SK-N-SH (cell line): ENCODE measurements at regions not wholly inside any gene's neighbourhood (a gene's known extent, or its start where the extent isn't known, plus 50 kb on each side); places are given as distances from the start of the nearest gene placed in this dataset.

Experiments
- CTCF ChIA-PET: fragments of 300-600, 350-600 bp; formaldehyde crosslinking; extraction: SDS; loops from one replicate; lab custom pipeline; 2021; lab: Yijun Ruan, JAX
- POLR2A ChIA-PET: fragments of 350-600 bp; sonication (Branson Sonifier 250); formaldehyde crosslinking; extraction: SDS; loops from one replicate; lab custom pipeline; 2020; ENCODE audit warnings: antibody characterized with exemption, inconsistent platforms; lab: Yijun Ruan, JAX
- DNase-seq: peaks from one replicate; pipeline ENCODE4 v3.0.0; 2012
- H2AFZ ChIP-seq: fragments of 200-600 bp; sonication (generic); 2 replicates; pipeline ENCODE4 v1.8.1; 2016; ENCODE audit warnings: antibody characterized with exemption, mild to moderate bottlenecking, low read depth
- H3F3A ChIP-seq: fragments of 200-600 bp; sonication (generic); replicated peaks from 2 replicates; pipeline ENCODE3; 2016; ENCODE audit warnings: antibody characterized with exemption, mild to moderate bottlenecking; ENCODE audit not compliant: insufficient read depth
- H3K27ac ChIP-seq, 2 experiments: fragments of 200-500 bp in 1 of 2; fragments of 200-600 bp in 1 of 2; sonication (Bioruptor generic) in 1 of 2; sonication (generic), shearing (Covaris generic) in 1 of 2; 2 replicates each; pipeline versions ENCODE4 v1.5.1 to v1.6.1; 2014 to 2016; ENCODE audit warnings: low read depth in 2 of 2, inconsistent platforms in 1 of 2, low read length in 1 of 2, mild to moderate bottlenecking in 1 of 2, mixed read lengths in 1 of 2
- H3K27me3 ChIP-seq: fragments of 200-600 bp; sonication (generic), shearing (Covaris generic); 2 replicates; pipeline ENCODE4 v1.6.1; 2016; ENCODE audit warnings: mixed run types; ENCODE audit not compliant: insufficient read depth
- H3K36me3 ChIP-seq, 2 experiments: fragments of 200-500 bp in 1 of 2; fragments of 200-600 bp in 1 of 2; sonication (Bioruptor generic) in 1 of 2; sonication (generic) in 1 of 2; replicated peaks in 1 of 2; 2 replicates each; pipeline versions ENCODE3 to v1.5.1; 2014 to 2016; ENCODE audit warnings: low read length in 1 of 2, mild to moderate bottlenecking in 1 of 2; ENCODE audit not compliant: insufficient read depth in 2 of 2, control insufficient read depth in 1 of 2
- H3K4me1 ChIP-seq, 2 experiments: fragments of 200-500 bp in 1 of 2; fragments of 200-600 bp in 1 of 2; sonication (Bioruptor generic) in 1 of 2; sonication (generic), shearing (Covaris generic) in 1 of 2; 2 replicates each; pipeline versions ENCODE4 v1.5.1 to v1.6.1; 2014 to 2016; ENCODE audit warnings: low read depth in 1 of 2, low read length in 1 of 2, mixed run types in 1 of 2; ENCODE audit not compliant: insufficient read depth in 2 of 2, control insufficient read depth in 1 of 2
- H3K4me2 ChIP-seq: fragments of 200-600 bp; sonication (generic), shearing (Covaris generic); 2 replicates; pipeline ENCODE4 v1.6.1; 2017; ENCODE audit warnings: mixed run types
- H3K4me3 ChIP-seq, 2 experiments: fragments of 200-500 bp in 1 of 2; fragments of 200-600 bp in 1 of 2; sonication (Bioruptor generic) in 1 of 2; sonication (generic), shearing (Covaris generic) in 1 of 2; 2 replicates each; pipeline versions ENCODE4 v1.5.1 to v1.8.1; 2014 to 2016; ENCODE audit warnings: low read depth in 2 of 2, inconsistent platforms in 1 of 2, low read length in 1 of 2, mild to moderate bottlenecking in 1 of 2, mixed read lengths in 1 of 2, moderate library complexity in 1 of 2
- H3K79me2 ChIP-seq: fragments of 200-600 bp; sonication (generic); 2 replicates; pipeline ENCODE4 v1.8.1; 2017; ENCODE audit warnings: mild to moderate bottlenecking; ENCODE audit not compliant: insufficient read depth
- H3K9ac ChIP-seq: fragments of 200-600 bp; sonication (generic); 2 replicates; pipeline ENCODE4 v1.6.1; 2017; ENCODE audit warnings: mixed run types
- H3K9me2 ChIP-seq: fragments of 200-600 bp; sonication (generic); 2 replicates; pipeline ENCODE4 v1.6.1; 2017; ENCODE audit warnings: mixed run types
- H3K9me3 ChIP-seq: fragments of 200-600 bp; sonication (generic); 2 replicates; pipeline ENCODE4 v1.6.1; 2017; ENCODE audit warnings: mixed run types, mild to moderate bottlenecking, moderate library complexity
- H4K20me1 ChIP-seq: fragments of 200-600 bp; sonication (generic); 2 replicates; pipeline ENCODE4 v1.6.1; 2017; ENCODE audit warnings: mild to moderate bottlenecking, mixed run types; ENCODE audit not compliant: insufficient read depth
- CHD2 ChIP-seq: fragments of 150-350 bp; IDR thresholded peaks from 2 replicates; pipeline ENCODE4 v1.6.1; 2018; ENCODE audit warnings: low read length; ENCODE audit not compliant: partially characterized antibody
- CTCF ChIP-seq: fragments of 200-600 bp; sonication (generic); IDR thresholded peaks from 2 replicates; pipeline ENCODE4 v1.6.1; 2017; ENCODE audit warnings: antibody characterized with exemption, mild to moderate bottlenecking, moderate library complexity
- FOSL2 ChIP-seq: IDR thresholded peaks from 2 replicates; pipeline ENCODE4 v1.4.0; 2012; ENCODE audit warnings: low read depth, mild to moderate bottlenecking, moderate library complexity, borderline replicate concordance
- FOXM1 ChIP-seq: IDR thresholded peaks from 2 replicates; pipeline ENCODE4 v1.4.0; 2012; ENCODE audit warnings: low read depth, mild to moderate bottlenecking
- GABPA ChIP-seq: IDR thresholded peaks from 2 replicates; pipeline ENCODE4 v1.4.0; 2012; ENCODE audit warnings: low read depth, mild to moderate bottlenecking
- JUND ChIP-seq: IDR thresholded peaks from 2 replicates; pipeline ENCODE4 v1.4.0; 2012
- NRF1 ChIP-seq: IDR thresholded peaks from 2 replicates; pipeline ENCODE4 v1.6.1; 2012; ENCODE audit warnings: low read depth, mild to moderate bottlenecking, low read length
- PBX3 ChIP-seq: IDR thresholded peaks from 2 replicates; pipeline ENCODE4; 2012
- RAD21 ChIP-seq: IDR thresholded peaks from 2 replicates; pipeline ENCODE4 v1.6.1; 2012; ENCODE audit warnings: mild to moderate bottlenecking, low read length
- RCOR1 ChIP-seq: fragments of 150-350 bp; IDR thresholded peaks from 2 replicates; pipeline ENCODE4 v1.6.1; 2017; ENCODE audit warnings: antibody characterized with exemption, low read length
- SMC3 ChIP-seq: IDR thresholded peaks from 2 replicates; pipeline ENCODE4 v1.6.1; 2012; ENCODE audit warnings: low read depth, low read length, improper control_type of control experiment
- TAF1 ChIP-seq: IDR thresholded peaks from 2 replicates; pipeline ENCODE4 v1.6.1; 2012; ENCODE audit warnings: low read depth, mild to moderate bottlenecking, low read length, moderate library complexity, borderline replicate concordance
- TCF12 ChIP-seq: IDR thresholded peaks from 2 replicates; pipeline ENCODE4 v1.4.0; 2012
- USF1 ChIP-seq: IDR thresholded peaks from 2 replicates; pipeline ENCODE4 v1.4.0; 2012; ENCODE audit warnings: low read depth, borderline replicate concordance
- USF2 ChIP-seq: fragments of 150-350 bp; IDR thresholded peaks from 2 replicates; pipeline ENCODE4 v1.6.1; 2017; ENCODE audit warnings: antibody characterized with exemption, low read length, low read depth, borderline replicate concordance
- YY1 ChIP-seq: IDR thresholded peaks from 2 replicates; pipeline ENCODE4 v1.4.0; 2012; ENCODE audit warnings: low read depth, mild to moderate bottlenecking
- ZBTB33 ChIP-seq: IDR thresholded peaks from 2 replicates; pipeline ENCODE4 v1.4.0; 2012; ENCODE audit warnings: low read depth, borderline replicate concordance
- WGBS: methylation state at CpG from one replicate; pipeline ENCODE4 v1.1.6; 2017; ENCODE audit warnings: low lambda C conversion rate; 5-methylcytosine and 5-hydroxymethylcytosine counted together

GRCh38 chr13:65155861-65156260, 2074.3 kb downstream of the PCDH9 start:
- no peak overlapping the region for H3K9ac ChIP-seq
- TF ChIP-seq PBX3 (no peak), CHD2 (no peak), NRF1 (no peak), CTCF (no peak), ZBTB33 (no peak), JUND (no peak), RCOR1 (no peak), YY1 (no peak), USF2 (no peak), USF1 (no peak), FOXM1 (no peak), RAD21 (no peak), TCF12 (no peak), GABPA (no peak), TAF1 (no peak), SMC3 (no peak), FOSL2 (no peak)
- TF ChIP-seq, all 33 proteins: peak for 0
- H3K27me3 ChIP-seq: no peaks in the 10 kb centered on the region
- WGBS: 87% methylated on average over 2 of the region's 2 CpGs
- H4K20me1 ChIP-seq: no peaks in the 10 kb centered on the region
- no peaks in the 10 kb centered on the region for H3F3A ChIP-seq
- no peak for DNase-seq
- ChIA-PET POLR2A (no interaction called here), CTCF (no interaction called here)
- no peaks in the 10 kb centered on the region for H3K9me2 ChIP-seq
- H3K4me1 ChIP-seq: no peaks in the 10 kb centered on the region; a peak in 1 of 4 replicates
- no peak overlapping the region for H3K27ac ChIP-seq
- no peak overlapping the region for H2AFZ ChIP-seq
- H3K9me3 ChIP-seq: no peaks in the 10 kb centered on the region
- no peak overlapping the region for H3K4me2 ChIP-seq
- no peaks in the 10 kb centered on the region for H3K36me3 ChIP-seq
- H3K79me2 ChIP-seq: no peaks in the 10 kb centered on the region
- no peak overlapping the region for H3K4me3 ChIP-seq
